ENCODE measurements at regions not wholly inside any gene's neighbourhood (a gene's known extent, or its start where the extent isn't known, plus 50 kb on each side); places are given as distances from the start of the nearest gene placed in this dataset.
A peak's percentile ranks its signal among the peaks of the same experiment; 100 is the strongest.

DNA sequence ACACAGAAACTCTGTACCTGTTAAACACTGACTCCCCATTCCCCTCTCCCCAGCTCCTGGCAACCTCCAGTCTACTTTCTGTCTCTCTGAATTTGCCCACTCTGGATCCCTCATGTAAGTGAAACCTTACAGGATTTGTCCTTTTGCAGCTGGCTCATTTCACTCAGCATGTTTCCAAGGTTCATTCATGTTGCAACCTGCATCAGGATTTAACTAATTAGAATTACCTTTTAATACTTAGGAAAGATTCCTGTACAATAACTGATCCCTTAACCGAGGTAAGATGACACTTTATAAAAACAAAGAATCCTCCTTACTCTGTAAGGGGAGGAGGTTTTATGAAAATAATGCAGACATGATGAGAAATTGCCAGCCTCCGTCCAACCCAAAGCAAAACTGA is 113.1 kb upstream of the MTHFD1L start:
- Histone ChIP-seq H3K27ac (no peak overlapping the region), H3K4me3 (no peak overlapping the region), H3K36me3 (no peaks in the 10 kb centered on the region), H3K9me3 (no peaks in the 10 kb centered on the region), H3K4me1 (peaks cover 0 to 31% (median 4%) of the 10 kb centered on the region in 12 donors), H3K27me3 (no peaks in the 10 kb centered on the region)
- ATAC-seq (no peak), DNase-seq (no peak)
- WGBS, 4 donors = 93 to 98% (median 95%) methylated on average over 2 of the region's 2 CpGs
- intact Hi-C loops (cut with DNase I) = no loop called here
- TF ChIP-seq POLR2A (IDR thresholded peaks at IDR 0.05) = no peak
- no peak for TF ChIP-seq CTCF (IDR thresholded peaks at IDR 0.05)

- intact Hi-C loops (cut with DNase I) = no loop called here
Observed at GRCh38 chr6:150753371-150754064, 112.0 kb upstream of the MTHFD1L start.

GRCh38 chr6:150755042-150755441 is 110.5 kb upstream of the MTHFD1L start:
- no peaks in the 10 kb centered on the region for H3K36me3 ChIP-seq
- peak in 1 of 4 donors; percentile 12 for ATAC-seq
- H3K4me1 ChIP-seq = peaks cover 0 to 31% (median 4%) of the 10 kb centered on the region in 12 donors
- H3K27ac ChIP-seq = peak overlapping the region in 10 of 12 donors; percentile 29 to 80 (median 62)
- no peaks in the 10 kb centered on the region for H3K27me3 ChIP-seq
- no peak for TF ChIP-seq CTCF (IDR thresholded peaks at IDR 0.05)
- no peak for TF ChIP-seq POLR2A (IDR thresholded peaks at IDR 0.05)
- intact Hi-C loops (cut with DNase I) = no loop called here
- H3K4me3 ChIP-seq = no peak overlapping the region
- WGBS, 4 donors = 78 to 86% (median 80%) methylated on average over 9 of the region's 9 CpGs
- H3K9me3 ChIP-seq = no peaks in the 10 kb centered on the region
- DNase-seq = no peak

More at GRCh38 chr6:150753371-150754064, 112.0 kb upstream of the MTHFD1L start:
- H3K36me3 ChIP-seq = no peaks in the 10 kb centered on the region
- 37 to 46% (median 43%) methylated on average over 14 of the region's 14 CpGs for WGBS, 4 donors
- ATAC-seq = peak in 1 of 4 donors; percentile 39
- H3K27me3 ChIP-seq = no peaks in the 10 kb centered on the region
- no peak for DNase-seq
- peaks cover 0 to 31% (median 4%) of the 10 kb centered on the region in 12 donors for H3K4me1 ChIP-seq
- peak overlapping the region in 3 of 12 donors; percentile 3 to 21 (median 15) for H3K4me3 ChIP-seq
- peak overlapping the region in 1 of 12 donors; percentile 22 for H3K27ac ChIP-seq
- no peaks in the 10 kb centered on the region for H3K9me3 ChIP-seq
- TF ChIP-seq POLR2A (IDR thresholded peaks at IDR 0.05) (no peak), CTCF (IDR thresholded peaks at IDR 0.05) (no peak)

- ATAC-seq (peak in 1 of 4 donors; percentile 36), DNase-seq (no peak)
- Histone ChIP-seq H3K27me3 (no peaks in the 10 kb centered on the region), H3K9me3 (no peaks in the 10 kb centered on the region), H3K27ac (peak overlapping the region in 10 of 12 donors; percentile 29 to 80 (median 62)), H3K4me3 (no peak overlapping the region), H3K36me3 (no peaks in the 10 kb centered on the region), H3K4me1 (peaks cover 0 to 31% (median 4%) of the 10 kb centered on the region in 12 donors)
- 61 to 75% (median 72%) methylated on average over 10 of the region's 10 CpGs for WGBS, 4 donors
- no peak for TF ChIP-seq CTCF (IDR thresholded peaks at IDR 0.05)
- no peak for TF ChIP-seq POLR2A (IDR thresholded peaks at IDR 0.05)
- intact Hi-C loops (cut with DNase I) = no loop called here
Observed at GRCh38 chr6:150755524-150755923, 110.0 kb upstream of the MTHFD1L start.
